OCI-LY1 (cell line): ENCODE measurements at regions not wholly inside any gene's neighbourhood (a gene's known extent, or its start where the extent isn't known, plus 50 kb on each side); places are given as distances from the start of the nearest gene placed in this dataset.

Experiments used
- H2AFZ ChIP-seq: fragments of 200-600 bp; sonication (generic), shearing (Covaris generic); 2 replicates; pipeline ENCODE4 v1.6.0; 2014; ENCODE audit warnings: antibody characterized with exemption, mild to moderate bottlenecking, low read length
- H3F3A ChIP-seq: fragments of 200-600 bp; sonication (generic), shearing (Covaris generic); 2 replicates; pipeline ENCODE4 v1.6.0; 2014; ENCODE audit warnings: mild to moderate bottlenecking, antibody characterized with exemption, low read length, moderate library complexity; ENCODE audit not compliant: insufficient read depth
- H3K27ac ChIP-seq: fragments of 200-600 bp; sonication (generic); 2 replicates; pipeline ENCODE4 v1.5.1; 2014; ENCODE audit warnings: low read length, mixed run types, mild to moderate bottlenecking, low read depth; ENCODE audit not compliant: poor library complexity, severe bottlenecking
- H3K27me3 ChIP-seq: fragments of 200-600 bp; sonication (generic); 2 replicates; pipeline ENCODE4 v1.6.0; 2014; ENCODE audit warnings: antibody characterized with exemption, mild to moderate bottlenecking, low read length, moderate library complexity; ENCODE audit not compliant: insufficient read depth
- H3K36me3 ChIP-seq: fragments of 200-600 bp; sonication (generic); 2 replicates; pipeline ENCODE4 v1.6.1; 2014; ENCODE audit warnings: mild to moderate bottlenecking, antibody characterized with exemption, low read length, moderate library complexity, mixed read lengths; ENCODE audit not compliant: insufficient read depth
- H3K4me1 ChIP-seq: fragments of 200-600 bp; sonication (generic); 2 replicates; pipeline ENCODE4 v1.5.1; 2014; ENCODE audit warnings: mild to moderate bottlenecking, low read length, moderate library complexity; ENCODE audit not compliant: insufficient read depth, severe bottlenecking
- H3K4me2 ChIP-seq: fragments of 200-600 bp; sonication (generic), shearing (Covaris generic); 2 replicates; pipeline ENCODE4 v1.6.1; 2014; ENCODE audit warnings: low read length
- H3K4me3 ChIP-seq: fragments of 200-600 bp; sonication (generic); 2 replicates; pipeline ENCODE4 v1.5.1; 2014; ENCODE audit warnings: low read length, low read depth, mild to moderate bottlenecking, mixed read lengths; ENCODE audit not compliant: poor library complexity, severe bottlenecking
- H3K79me2 ChIP-seq: fragments of 200-600 bp; shearing (Covaris generic); 2 replicates; pipeline ENCODE4 v1.6.1; 2016; ENCODE audit warnings: mixed run types, low read length, mixed read lengths; ENCODE audit not compliant: insufficient read depth
- H3K9ac ChIP-seq: fragments of 200-600 bp; sonication (generic), shearing (Covaris generic); 2 replicates; pipeline ENCODE4 v1.6.1; 2014; ENCODE audit warnings: mild to moderate bottlenecking, low read length, mixed read lengths
- H3K9me2 ChIP-seq: fragments of 200-600 bp; sonication (generic), shearing (Covaris generic); 2 replicates; pipeline ENCODE4 v1.6.1; 2014; ENCODE audit warnings: low read depth, mild to moderate bottlenecking, low read length, mixed read lengths
- H3K9me3 ChIP-seq: fragments of 200-600 bp; shearing (Covaris generic); 2 replicates; pipeline ENCODE4 v1.6.1; 2014; ENCODE audit warnings: low read length, mixed read lengths
- H4K20me1 ChIP-seq: fragments of 200-600 bp; sonication (generic), shearing (Covaris generic); 2 replicates; pipeline ENCODE4 v1.6.0; 2016; ENCODE audit warnings: mild to moderate bottlenecking, low read length; ENCODE audit not compliant: insufficient read depth
- EZH2 ChIP-seq: fragments of 200-600 bp; sonication (generic), shearing (Covaris generic); IDR thresholded peaks from 2 replicates; pipeline ENCODE4 v1.8.0; 2017; ENCODE audit warnings: borderline replicate concordance, mixed run types, mild to moderate bottlenecking, antibody characterized with exemption, low read length, moderate library complexity, mixed read lengths
- TF ChIP-seq, protein P1 (sequence below): fragments of 200-600 bp; sonication (generic), shearing (Covaris generic); IDR thresholded peaks from 2 replicates; pipeline ENCODE4 v1.5.1; 2017; ENCODE audit warnings: mild to moderate bottlenecking, antibody characterized with exemption, low read length, moderate library complexity, mixed read lengths

DNA sequence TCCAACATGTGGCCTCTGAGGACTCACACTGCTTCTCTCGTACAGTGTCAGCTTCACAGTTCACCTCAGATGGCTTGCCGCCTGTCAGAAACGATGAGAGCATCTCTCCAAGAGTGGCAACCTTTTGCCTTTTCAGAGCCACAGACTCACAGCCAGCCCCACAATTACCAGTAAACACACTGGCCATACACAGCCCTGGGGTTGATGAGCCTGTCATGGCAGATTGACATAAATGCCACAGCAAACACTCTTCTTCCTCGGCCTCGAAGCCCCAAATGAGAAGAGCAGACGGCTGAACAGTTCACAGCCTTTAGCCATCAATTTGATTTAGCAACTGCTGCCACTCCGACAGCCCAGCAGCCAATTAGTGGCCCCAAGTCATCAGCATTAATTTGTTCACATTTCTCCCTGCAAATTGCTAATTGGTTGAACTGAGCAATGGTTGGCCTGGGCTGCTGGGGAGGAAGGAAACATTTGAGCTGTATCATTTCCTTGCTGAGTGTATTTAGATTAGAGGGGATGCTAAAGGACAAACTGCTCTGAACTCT lies 1142.9 kb downstream of the SORCS3 start:
- no peaks in the 10 kb centered on the region for H3K4me1 ChIP-seq
- H3K27me3 ChIP-seq, result no peaks in the 10 kb centered on the region
- no peaks in the 10 kb centered on the region for H3F3A ChIP-seq
- H3K27ac ChIP-seq, result no peak overlapping the region
- H4K20me1 ChIP-seq, result no peaks in the 10 kb centered on the region
- no peak overlapping the region for H3K4me2 ChIP-seq
- no peak overlapping the region for H3K4me3 ChIP-seq
- no peaks in the 10 kb centered on the region for H3K79me2 ChIP-seq
- no peak overlapping the region for H2AFZ ChIP-seq
- H3K36me3 ChIP-seq, result no peaks in the 10 kb centered on the region
- H3K9ac ChIP-seq, result no peak overlapping the region
- no peaks in the 10 kb centered on the region for H3K9me2 ChIP-seq
- TF ChIP-seq, protein P1, sequence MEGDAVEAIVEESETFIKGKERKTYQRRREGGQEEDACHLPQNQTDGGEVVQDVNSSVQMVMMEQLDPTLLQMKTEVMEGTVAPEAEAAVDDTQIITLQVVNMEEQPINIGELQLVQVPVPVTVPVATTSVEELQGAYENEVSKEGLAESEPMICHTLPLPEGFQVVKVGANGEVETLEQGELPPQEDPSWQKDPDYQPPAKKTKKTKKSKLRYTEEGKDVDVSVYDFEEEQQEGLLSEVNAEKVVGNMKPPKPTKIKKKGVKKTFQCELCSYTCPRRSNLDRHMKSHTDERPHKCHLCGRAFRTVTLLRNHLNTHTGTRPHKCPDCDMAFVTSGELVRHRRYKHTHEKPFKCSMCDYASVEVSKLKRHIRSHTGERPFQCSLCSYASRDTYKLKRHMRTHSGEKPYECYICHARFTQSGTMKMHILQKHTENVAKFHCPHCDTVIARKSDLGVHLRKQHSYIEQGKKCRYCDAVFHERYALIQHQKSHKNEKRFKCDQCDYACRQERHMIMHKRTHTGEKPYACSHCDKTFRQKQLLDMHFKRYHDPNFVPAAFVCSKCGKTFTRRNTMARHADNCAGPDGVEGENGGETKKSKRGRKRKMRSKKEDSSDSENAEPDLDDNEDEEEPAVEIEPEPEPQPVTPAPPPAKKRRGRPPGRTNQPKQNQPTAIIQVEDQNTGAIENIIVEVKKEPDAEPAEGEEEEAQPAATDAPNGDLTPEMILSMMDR, result no peak
- TF ChIP-seq EZH2, result no peak
- no peaks in the 10 kb centered on the region for H3K9me3 ChIP-seq

DNA sequence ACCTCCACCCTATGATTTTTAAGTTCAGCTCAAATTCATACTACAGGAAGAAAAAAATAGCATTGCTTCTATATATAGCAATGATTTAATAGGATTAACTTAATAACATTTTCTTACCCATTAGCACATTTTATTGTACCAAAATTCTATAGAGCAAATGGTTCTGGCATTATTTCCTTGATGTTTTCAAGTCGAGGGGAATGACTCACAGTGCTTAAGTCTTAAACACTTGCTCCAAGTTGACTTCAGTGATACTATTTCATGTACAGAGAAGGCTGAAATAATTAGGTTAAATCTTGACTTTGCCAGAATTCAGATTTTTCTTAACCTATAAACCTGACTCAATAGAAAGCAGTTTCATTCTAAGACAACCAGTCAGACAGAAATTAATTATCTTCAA lies 1133.8 kb downstream of the SORCS3 start:
- no peak overlapping the region for H3K4me3 ChIP-seq
- no peak for TF ChIP-seq EZH2
- TF ChIP-seq, protein P1, result no peak

DNA sequence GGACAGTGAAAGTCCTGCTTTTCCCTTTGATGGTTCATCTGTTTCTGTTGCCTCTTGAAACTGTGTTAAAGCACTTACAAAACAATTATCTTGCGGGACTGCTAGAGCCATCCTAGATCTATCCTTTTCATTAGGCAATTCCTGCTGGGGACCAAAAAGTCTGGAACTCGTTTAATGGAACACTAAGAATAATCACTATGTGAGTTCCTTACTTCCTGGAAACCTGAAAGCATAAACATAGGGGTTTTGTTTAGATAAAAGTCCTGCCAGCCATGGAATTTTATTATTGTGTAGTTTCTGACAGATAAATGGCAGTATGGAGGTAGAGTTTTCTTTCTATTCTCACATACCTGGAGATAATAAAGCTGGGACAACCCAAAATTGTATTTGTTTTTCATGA lies 1133.3 kb downstream of the SORCS3 start:
- Histone ChIP-seq H3K9me2 (no peaks in the 10 kb centered on the region), H4K20me1 (no peaks in the 10 kb centered on the region), H3K79me2 (no peaks in the 10 kb centered on the region), H3K4me3 (no peak overlapping the region), H3K4me2 (no peak overlapping the region), H2AFZ (no peak overlapping the region), H3K9me3 (no peaks in the 10 kb centered on the region), H3K27ac (no peak overlapping the region), H3K9ac (no peak overlapping the region), H3K4me1 (no peaks in the 10 kb centered on the region), H3K27me3 (no peaks in the 10 kb centered on the region), H3F3A (no peaks in the 10 kb centered on the region), H3K36me3 (no peaks in the 10 kb centered on the region)
- TF ChIP-seq, protein P1, result no peak
- no peak for TF ChIP-seq EZH2

More for the DNA sequence above, 1133.8 kb downstream of the SORCS3 start:
- H3K9ac ChIP-seq, result no peak overlapping the region
- H3K9me2 ChIP-seq, result no peaks in the 10 kb centered on the region
- no peaks in the 10 kb centered on the region for H3K4me1 ChIP-seq
- H3K79me2 ChIP-seq, result no peaks in the 10 kb centered on the region
- H3K9me3 ChIP-seq, result no peaks in the 10 kb centered on the region
- no peak overlapping the region for H3K27ac ChIP-seq
- H3F3A ChIP-seq, result no peaks in the 10 kb centered on the region
- H3K27me3 ChIP-seq, result no peaks in the 10 kb centered on the region
- no peak overlapping the region for H2AFZ ChIP-seq
- H3K36me3 ChIP-seq, result no peaks in the 10 kb centered on the region
- H3K4me2 ChIP-seq, result no peak overlapping the region
- H4K20me1 ChIP-seq, result no peaks in the 10 kb centered on the region
